T-cell (primary cell): ENCODE measurements at regions not wholly inside any gene's neighbourhood (a gene's known extent, or its start where the extent isn't known, plus 50 kb on each side); places are given as distances from the start of the nearest gene placed in this dataset.

Experiments used
- ATAC-seq, 4 experiments: fragments of 200-7000 bp in 3 of 4; fragments of 150-1000 bp in 1 of 4; cut with Tn5 transposase; replicated peaks in 1 of 4; 1 replicate in 3 of 4; 2 replicates in 1 of 4; pipeline ENCODE4 v1.10.0; 2021; ENCODE audit warnings: moderate library complexity in 3 of 4, mild to moderate bottlenecking in 2 of 4, moderate number of reproducible peaks in 1 of 4
- CTCF ChIA-PET, 2 donors: fragments of 300-600 bp; sonication (Branson Sonifier 250); formaldehyde crosslinking; loops; one replicate each; lab custom pipeline; 2022; ENCODE audit warnings: antibody characterized with exemption in 2 of 2; lab: Charles Lee
- POLR2A ChIA-PET, 2 donors: fragments of 300-600 bp; sonication (Branson Sonifier 250); formaldehyde crosslinking; loops; one replicate each; lab custom pipeline; 2022; ENCODE audit warnings: antibody characterized with exemption in 2 of 2; lab: Charles Lee
- DNase-seq, 35 experiments: peaks; one replicate each; pipeline versions ENCODE4 v3.0.0 to v3.0.0-alpha.2; 2013 to 2023
- H3K27ac ChIP-seq: one replicate; pipeline ENCODE4 v1.5.1; 2013; ENCODE audit warnings: low read length
- H3K27me3 ChIP-seq, 2 experiments: replicated peaks in 1 of 2; 1 replicate in 1 of 2; 2 replicates in 1 of 2; pipeline versions ENCODE4 v1.6.1 to v1.7.0; 2013; ENCODE audit warnings: low read length in 1 of 2, mixed read lengths in 1 of 2; ENCODE audit not compliant: control insufficient read depth in 2 of 2, insufficient read depth in 2 of 2; ENCODE audit errors: extremely low read depth in 1 of 2
- H3K36me3 ChIP-seq, 2 donors: 1 replicate in 1 of 2; 2 replicates in 1 of 2; pipeline versions ENCODE4 v1.6.1 to v1.7.0; 2013; ENCODE audit warnings: low read length in 1 of 2; ENCODE audit not compliant: control insufficient read depth in 2 of 2, insufficient read depth in 1 of 2; ENCODE audit errors: extremely low read depth in 1 of 2
- H3K4me1 ChIP-seq, 2 experiments: 1 replicate in 1 of 2; 2 replicates in 1 of 2; pipeline versions ENCODE4 v1.6.1 to v1.7.0; 2013; ENCODE audit warnings: low read length in 2 of 2, mixed read lengths in 1 of 2; ENCODE audit not compliant: insufficient read depth in 2 of 2, control insufficient read depth in 1 of 2; ENCODE audit errors: extremely low read depth in 1 of 2
- H3K4me3 ChIP-seq, 2 donors: 1 replicate in 1 of 2; 2 replicates in 1 of 2; pipeline versions ENCODE4 v1.5.1 to v1.7.0; 2013; ENCODE audit warnings: mild to moderate bottlenecking in 2 of 2, low read length in 1 of 2, moderate library complexity in 1 of 2; ENCODE audit not compliant: control insufficient read depth in 1 of 2; ENCODE audit errors: extremely low read depth in 1 of 2
- H3K9me3 ChIP-seq: 2 replicates; pipeline ENCODE4 v1.7.0; 2013
- H3K27ac Mint-ChIP-seq, 2 donors: one replicate each; pipeline ENCODE4 v1.8.0; 2020 to 2021; ENCODE audit warnings: mild to moderate bottlenecking in 2 of 2, mixed read lengths in 2 of 2
- H3K27me3 Mint-ChIP-seq, 2 donors: one replicate each; pipeline ENCODE4 v1.8.0; 2021 to 2022; ENCODE audit warnings: mixed read lengths in 2 of 2
- H3K36me3 Mint-ChIP-seq: one replicate; pipeline ENCODE4 v1.8.0; 2021; ENCODE audit warnings: mixed read lengths
- H3K4me1 Mint-ChIP-seq, 3 donors: one replicate each; pipeline ENCODE4 v1.8.0; 2020 to 2022; ENCODE audit warnings: mixed read lengths in 3 of 3, mild to moderate bottlenecking in 1 of 3
- H3K4me3 Mint-ChIP-seq, 3 donors: one replicate each; pipeline ENCODE4 v1.8.0; 2020 to 2022; ENCODE audit warnings: mild to moderate bottlenecking in 3 of 3, mixed read lengths in 3 of 3, moderate library complexity in 3 of 3
- H3K9me3 Mint-ChIP-seq, 3 donors: one replicate each; pipeline ENCODE4 v1.8.0; 2020 to 2022; ENCODE audit warnings: mixed read lengths in 3 of 3
- WGBS: methylation state at CpG from one replicate; pipeline ENCODE4 v1.1.5; 2013; ENCODE audit warnings: missing lambda C conversion rate; ENCODE audit not compliant: insufficient coverage; 5-methylcytosine and 5-hydroxymethylcytosine counted together

- Histone ChIP-seq H3K27ac (no peak overlapping the region), H3K9me3 (no peaks in the 10 kb centered on the region), H3K4me3 (no peak overlapping the region), H3K27me3 (peaks cover 0 to 11% of the 10 kb centered on the region in 2 experiments), H3K4me1 (peaks cover 20 to 30% of the 10 kb centered on the region in 2 experiments), H3K36me3 (no peaks in the 10 kb centered on the region)
- POLR2A ChIA-PET: no interaction called here
- no peak for ATAC-seq
- Mint-ChIP-seq H3K4me3 (peak overlapping the region in 1 of 3 donors; percentile 38), H3K4me1 (peaks cover 29 to 62% (median 56%) of the 10 kb centered on the region in 3 donors), H3K36me3 (no peaks in the 10 kb centered on the region), H3K27ac (no peak overlapping the region), H3K27me3 (peaks cover 0 to 1% of the 10 kb centered on the region in 2 donors), H3K9me3 (no peaks in the 10 kb centered on the region)
- CTCF ChIA-PET: no interaction called here
- WGBS: no CpG with 5 or more reads among the region's 2 CpGs
- DNase-seq: no peak
Measured at GRCh38 chr10:14382531-14382930, 51.8 kb upstream of the FRMD4A start.

GRCh38 chr10:14382022-14382421, 51.3 kb upstream of the FRMD4A start:
- Histone ChIP-seq H3K9me3 (no peaks in the 10 kb centered on the region), H3K36me3 (no peaks in the 10 kb centered on the region), H3K27ac (no peak overlapping the region), H3K4me1 (peaks cover 20 to 30% of the 10 kb centered on the region in 2 experiments), H3K27me3 (peaks cover 0 to 11% of the 10 kb centered on the region in 2 experiments), H3K4me3 (no peak overlapping the region)
- Mint-ChIP-seq H3K36me3 (no peaks in the 10 kb centered on the region), H3K27me3 (peaks cover 0 to 1% of the 10 kb centered on the region in 2 donors), H3K27ac (peak overlapping the region in 1 of 2 donors; percentile 2), H3K4me3 (peak overlapping the region in 1 of 3 donors; percentile 38), H3K4me1 (peaks cover 29 to 62% (median 56%) of the 10 kb centered on the region in 3 donors), H3K9me3 (no peaks in the 10 kb centered on the region)
- DNase-seq (peak in 33 of 35 experiments; percentile 1 to 72 (median 43)), ATAC-seq (peak; percentile 76 to 98 (median 88))
- ChIA-PET CTCF (interaction anchor here in 1 of 2 donors (0.5 kb wide), 1 partner anchor 442 kb away, joined by 10 read pairs; no protein-coding TSS in a partner anchor), POLR2A (no interaction called here)
- WGBS: no CpG with 5 or more reads among the region's 5 CpGs

- WGBS: 62% methylated on average over 2 of the region's 2 CpGs
- peak overlapping the region in 1 of 3 donors; percentile 38 for H3K4me3 Mint-ChIP-seq
- no peak overlapping the region for H3K27ac Mint-ChIP-seq
- no peaks in the 10 kb centered on the region for H3K36me3 ChIP-seq
- peaks cover 29 to 57% (median 56%) of the 10 kb centered on the region in 3 donors for H3K4me1 Mint-ChIP-seq
- no peak overlapping the region for H3K4me3 ChIP-seq
- DNase-seq: no peak
- H3K9me3 ChIP-seq: no peaks in the 10 kb centered on the region
- H3K27me3 Mint-ChIP-seq: peaks cover 0 to 1% of the 10 kb centered on the region in 2 donors
- no peak for ATAC-seq
- ChIA-PET CTCF (no interaction called here), POLR2A (no interaction called here)
- no peak overlapping the region for H3K27ac ChIP-seq
- H3K9me3 Mint-ChIP-seq: no peaks in the 10 kb centered on the region
- H3K4me1 ChIP-seq: peaks cover 20 to 30% of the 10 kb centered on the region in 2 experiments
- H3K27me3 ChIP-seq: peaks cover 0 to 11% of the 10 kb centered on the region in 2 experiments
- no peaks in the 10 kb centered on the region for H3K36me3 Mint-ChIP-seq
Measured at GRCh38 chr10:14381475-14381874, 50.8 kb upstream of the FRMD4A start.

GRCh38 chr10:14380746-14381145, 50.0 kb upstream of the FRMD4A start:
- ChIA-PET CTCF (no interaction called here), POLR2A (interaction anchor here in 1 of 2 donors (0.5 kb wide), 1 partner anchor 497 kb away, joined by 5 read pairs; no protein-coding TSS in a partner anchor)
- Mint-ChIP-seq H3K9me3 (no peaks in the 10 kb centered on the region), H3K36me3 (no peaks in the 10 kb centered on the region), H3K4me1 (peaks cover 24 to 50% (median 49%) of the 10 kb centered on the region in 3 donors), H3K27ac (no peak overlapping the region), H3K4me3 (no peak overlapping the region), H3K27me3 (peaks cover 1 to 4% of the 10 kb centered on the region in 2 donors)
- Histone ChIP-seq H3K27ac (no peak overlapping the region), H3K4me1 (peaks cover 20 to 30% of the 10 kb centered on the region in 2 experiments), H3K27me3 (peaks cover 0 to 11% of the 10 kb centered on the region in 2 experiments), H3K4me3 (no peak overlapping the region), H3K9me3 (no peaks in the 10 kb centered on the region), H3K36me3 (no peaks in the 10 kb centered on the region)
- WGBS: no CpG with 5 or more reads among the region's 1 CpG
- DNase-seq: no peak
- no peak for ATAC-seq
